ENCODE measurements at regions not wholly inside any gene's neighbourhood (a gene's known extent, or its start where the extent isn't known, plus 50 kb on each side); places are given as distances from the start of the nearest gene placed in this dataset.

DNA sequence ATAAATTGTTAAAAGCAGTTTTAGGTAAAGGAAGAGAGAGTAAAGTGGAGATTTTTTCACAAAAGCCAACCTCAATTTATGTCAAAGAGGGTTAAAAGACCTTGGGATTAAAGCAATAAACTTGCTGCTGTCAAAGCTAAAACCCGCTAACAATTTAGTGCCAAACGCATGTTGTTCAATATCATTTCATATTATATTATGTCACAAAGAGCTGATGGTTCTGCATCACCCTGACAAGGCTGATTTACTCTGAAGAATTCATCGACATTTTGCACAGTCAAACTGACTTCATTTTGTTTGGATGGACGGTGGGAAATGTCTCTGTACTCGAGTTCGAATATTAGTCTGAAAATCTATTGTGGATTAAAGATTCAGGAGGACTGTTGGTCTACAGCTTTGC, 315.8 kb upstream of the TSHZ3 start:
- WGBS, 2 donors, result 70% methylated on average over 6 of the region's 6 CpGs
- no peaks in the 10 kb centered on the region for H3K27me3 ChIP-seq (ENCODE audit: control insufficient read depth in 1 of 2, insufficient read depth in 2 of 2, low read length in 2 of 2)

DNA sequence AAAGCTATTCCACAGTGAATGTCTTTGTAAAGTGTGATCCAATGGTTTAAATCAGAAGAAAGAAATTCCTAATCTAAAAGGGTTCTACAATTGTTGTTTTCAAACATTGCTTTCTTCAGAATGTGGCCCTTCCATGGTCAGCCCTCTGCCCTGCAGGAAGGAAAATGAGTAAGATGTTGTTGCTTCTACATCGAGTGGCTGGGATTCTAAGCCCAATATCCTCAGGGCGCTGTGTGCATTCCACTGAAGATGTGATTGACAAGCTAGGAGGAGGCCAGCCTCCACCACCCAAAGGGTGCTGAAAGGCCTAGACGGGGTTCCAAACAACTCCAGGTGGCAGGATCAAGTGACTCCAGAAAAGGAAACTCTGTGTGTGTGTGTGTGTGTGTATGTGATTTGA, 316.9 kb upstream of the TSHZ3 start:
- Histone ChIP-seq H3K36me3 (ENCODE audit: control insufficient read depth in 2 of 2, insufficient read depth in 2 of 2, low read length in 1 of 2) (no peaks in the 10 kb centered on the region), H3K4me3 (ENCODE audit: low read depth in 1 of 2, low read length in 2 of 2) (no peak overlapping the region), H3K27me3 (ENCODE audit: control insufficient read depth in 1 of 2, insufficient read depth in 2 of 2, low read length in 2 of 2) (no peaks in the 10 kb centered on the region), H3K27ac (ENCODE audit: low read depth in 2 of 2, low read length in 1 of 2) (no peak overlapping the region), H3K9me3 (ENCODE audit: control insufficient read depth in 2 of 2, insufficient read depth in 1 of 2, low read depth in 1 of 2, low read length in 1 of 2) (peaks cover 0 to 4% of the 10 kb centered on the region in 2 donors), H3K4me1 (ENCODE audit: control insufficient read depth in 2 of 2, insufficient read depth in 2 of 2, low read length in 1 of 2) (peaks cover 0 to 2% of the 10 kb centered on the region in 2 donors)
- 35 to 56% methylated on average over 3 of the region's 3 CpGs for WGBS, 2 donors

More for the DNA sequence above, 315.8 kb upstream of the TSHZ3 start:
- H3K36me3 ChIP-seq (ENCODE audit: control insufficient read depth in 2 of 2, insufficient read depth in 2 of 2, low read length in 1 of 2), result no peaks in the 10 kb centered on the region
- peaks cover 0 to 4% of the 10 kb centered on the region in 2 donors for H3K9me3 ChIP-seq (ENCODE audit: control insufficient read depth in 2 of 2, insufficient read depth in 1 of 2, low read depth in 1 of 2, low read length in 1 of 2)
- H3K4me1 ChIP-seq (ENCODE audit: control insufficient read depth in 2 of 2, insufficient read depth in 2 of 2, low read length in 1 of 2), result no peaks in the 10 kb centered on the region
- no peak overlapping the region for H3K27ac ChIP-seq (ENCODE audit: low read depth in 2 of 2, low read length in 1 of 2)
- no peak overlapping the region for H3K4me3 ChIP-seq (ENCODE audit: low read depth in 1 of 2, low read length in 2 of 2)

DNA sequence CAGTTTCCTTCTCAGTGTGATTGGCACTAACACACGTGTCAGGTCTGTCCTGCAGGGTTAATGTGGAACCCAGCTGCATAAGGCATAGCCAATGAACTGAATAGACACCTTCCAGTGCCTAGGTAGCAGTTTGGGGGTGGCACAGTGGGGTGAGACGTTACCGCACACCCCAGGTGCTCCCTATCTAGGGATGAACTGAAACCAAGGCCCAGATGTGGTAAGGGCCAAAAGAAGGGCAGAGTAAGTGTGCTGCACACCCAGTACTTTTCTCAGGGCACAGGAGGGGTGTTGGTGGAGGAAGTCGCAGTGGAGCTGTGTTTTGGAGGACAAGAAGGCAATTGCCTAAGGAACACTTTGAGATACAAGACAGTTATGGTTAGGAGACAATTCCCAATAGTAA, 317.9 kb upstream of the TSHZ3 start:
- no peak overlapping the region for H3K4me3 ChIP-seq (ENCODE audit: low read depth in 1 of 2, low read length in 2 of 2)

DNA sequence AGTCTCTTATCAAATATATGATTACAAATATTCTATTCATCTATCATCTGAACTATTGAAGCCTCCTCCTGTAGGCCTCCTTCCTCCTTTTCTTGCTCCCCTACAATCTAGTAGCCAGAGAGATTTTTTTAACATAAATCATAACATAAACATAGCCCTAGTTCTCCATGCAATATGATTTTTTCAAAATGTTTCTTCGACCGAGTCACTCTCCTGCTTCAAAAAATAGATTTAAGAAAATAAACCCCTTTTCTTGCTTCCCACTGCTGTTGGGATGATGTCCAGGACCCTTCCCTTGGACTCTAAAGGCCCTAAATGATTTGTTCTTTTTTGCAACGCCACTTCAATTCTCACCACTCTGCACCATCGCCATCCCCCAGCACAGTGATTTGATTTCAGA, 319.7 kb upstream of the TSHZ3 start:
- Histone ChIP-seq H3K27ac (ENCODE audit: low read depth in 2 of 2, low read length in 1 of 2) (no peak overlapping the region), H3K4me1 (ENCODE audit: control insufficient read depth in 2 of 2, insufficient read depth in 2 of 2, low read length in 1 of 2) (peaks cover 0 to 5% of the 10 kb centered on the region in 2 donors), H3K4me3 (ENCODE audit: low read depth in 1 of 2, low read length in 2 of 2) (no peak overlapping the region), H3K9me3 (ENCODE audit: control insufficient read depth in 2 of 2, insufficient read depth in 1 of 2, low read depth in 1 of 2, low read length in 1 of 2) (peaks cover 0 to 8% of the 10 kb centered on the region in 2 donors), H3K27me3 (ENCODE audit: control insufficient read depth in 1 of 2, insufficient read depth in 2 of 2, low read length in 2 of 2) (no peaks in the 10 kb centered on the region), H3K36me3 (ENCODE audit: control insufficient read depth in 2 of 2, insufficient read depth in 2 of 2, low read length in 1 of 2) (no peaks in the 10 kb centered on the region)
- WGBS, 2 donors, result 82 to 85% methylated on average over 4 of the region's 4 CpGs

More for the DNA sequence above, 317.9 kb upstream of the TSHZ3 start:
- Histone ChIP-seq H3K36me3 (ENCODE audit: control insufficient read depth in 2 of 2, insufficient read depth in 2 of 2, low read length in 1 of 2) (no peaks in the 10 kb centered on the region), H3K4me1 (ENCODE audit: control insufficient read depth in 2 of 2, insufficient read depth in 2 of 2, low read length in 1 of 2) (peaks cover 0 to 5% of the 10 kb centered on the region in 2 donors), H3K9me3 (ENCODE audit: control insufficient read depth in 2 of 2, insufficient read depth in 1 of 2, low read depth in 1 of 2, low read length in 1 of 2) (peaks cover 0 to 8% of the 10 kb centered on the region in 2 donors), H3K27ac (ENCODE audit: low read depth in 2 of 2, low read length in 1 of 2) (no peak overlapping the region), H3K27me3 (ENCODE audit: control insufficient read depth in 1 of 2, insufficient read depth in 2 of 2, low read length in 2 of 2) (no peaks in the 10 kb centered on the region)
- WGBS, 2 donors, result 81 to 89% methylated on average over 4 of the region's 4 CpGs

DNA sequence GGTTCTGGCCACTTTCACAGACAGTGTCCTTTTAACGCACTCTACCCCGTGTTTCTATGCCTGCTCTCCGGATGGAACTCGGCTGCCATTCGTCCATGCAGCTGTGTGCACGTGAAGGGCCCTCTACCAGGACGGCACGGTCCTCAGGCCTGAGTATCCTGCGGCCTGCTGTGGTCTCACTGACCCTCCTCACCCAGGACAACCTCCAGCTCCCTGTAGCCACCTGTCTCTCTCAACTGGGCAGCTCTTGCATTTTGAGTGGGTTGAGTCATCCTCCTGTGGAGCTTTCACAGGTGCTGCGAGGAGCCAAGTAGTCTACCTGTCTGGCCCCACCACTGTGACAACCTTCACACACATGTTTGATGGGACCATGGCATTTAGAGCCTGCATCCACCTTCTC, 321.7 kb upstream of the TSHZ3 start:
- Histone ChIP-seq H3K27ac (ENCODE audit: low read depth in 2 of 2, low read length in 1 of 2) (no peak overlapping the region), H3K36me3 (ENCODE audit: control insufficient read depth in 2 of 2, insufficient read depth in 2 of 2, low read length in 1 of 2) (no peaks in the 10 kb centered on the region), H3K27me3 (ENCODE audit: control insufficient read depth in 1 of 2, insufficient read depth in 2 of 2, low read length in 2 of 2) (no peaks in the 10 kb centered on the region), H3K4me1 (ENCODE audit: control insufficient read depth in 2 of 2, insufficient read depth in 2 of 2, low read length in 1 of 2) (peaks cover 0 to 5% of the 10 kb centered on the region in 2 donors), H3K4me3 (ENCODE audit: low read depth in 1 of 2, low read length in 2 of 2) (no peak overlapping the region), H3K9me3 (ENCODE audit: control insufficient read depth in 2 of 2, insufficient read depth in 1 of 2, low read depth in 1 of 2, low read length in 1 of 2) (peaks cover 0 to 8% of the 10 kb centered on the region in 2 donors)
- 86 to 90% methylated on average over 10 of the region's 10 CpGs for WGBS, 2 donors

DNA sequence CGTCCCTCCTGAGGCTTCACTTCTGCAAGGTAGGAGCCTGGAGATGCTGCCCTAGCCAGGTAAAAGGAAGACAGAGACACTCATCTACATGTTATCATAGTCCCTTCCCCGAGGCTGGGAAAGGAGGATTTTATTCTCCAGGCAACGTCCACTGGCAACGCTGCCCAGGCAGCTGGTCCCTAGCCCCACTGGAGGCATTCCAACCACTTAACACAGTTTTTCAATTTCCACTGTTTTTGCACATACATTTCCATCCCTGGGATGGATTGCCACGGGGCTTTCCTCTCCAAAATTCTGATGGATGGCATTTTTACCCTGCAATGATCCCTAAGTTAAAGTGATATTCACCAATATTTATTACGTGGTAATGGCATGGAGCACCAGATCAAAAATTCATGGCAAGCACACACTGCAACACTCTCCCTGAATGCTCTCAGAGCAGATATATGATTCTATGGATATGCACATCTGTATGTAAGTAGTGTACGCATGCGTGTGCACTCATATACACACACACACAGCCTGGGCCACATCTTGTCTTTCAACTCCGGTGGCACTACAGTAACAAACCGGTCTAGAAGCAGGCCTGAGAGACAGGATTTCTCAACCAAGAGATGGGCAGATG, 322.3 kb upstream of the TSHZ3 start:
- no peaks in the 10 kb centered on the region for H3K27me3 ChIP-seq (ENCODE audit: control insufficient read depth in 1 of 2, insufficient read depth in 2 of 2, low read length in 2 of 2)

DNA sequence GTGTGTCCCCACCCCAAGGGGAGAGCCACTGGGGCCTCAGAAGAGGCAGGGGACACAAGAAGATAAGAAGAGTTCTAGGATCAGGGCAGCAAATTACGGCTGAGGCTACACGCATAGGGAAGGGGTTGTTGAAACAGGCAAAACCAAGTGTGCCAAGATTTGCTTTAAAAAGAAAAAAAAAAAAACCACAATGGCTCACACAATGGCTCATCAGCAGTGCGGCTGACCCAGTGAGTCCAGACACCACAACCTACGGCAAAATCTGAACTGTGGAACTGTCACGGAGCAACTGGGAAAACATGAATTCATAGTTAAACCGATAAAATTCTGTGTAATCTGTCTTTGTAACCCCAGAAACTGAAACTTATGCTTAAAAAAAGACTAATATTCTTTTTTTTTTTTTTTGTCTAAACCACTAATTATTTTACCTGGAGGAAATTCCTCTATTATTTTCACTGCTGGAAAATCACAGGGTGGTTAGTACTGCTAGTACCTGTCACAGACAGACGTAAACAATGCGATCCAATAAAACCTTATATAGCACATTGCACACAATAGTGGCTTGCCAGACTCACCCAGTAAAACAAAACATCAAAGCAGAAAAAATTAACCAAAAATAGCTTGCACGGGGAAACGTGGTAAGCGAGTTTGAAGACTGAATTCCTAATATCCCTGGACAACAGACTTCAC, 325.4 kb upstream of the TSHZ3 start:
- H3K27me3 ChIP-seq (ENCODE audit: control insufficient read depth in 1 of 2, insufficient read depth in 2 of 2, low read length in 2 of 2), result no peaks in the 10 kb centered on the region
- H3K27ac ChIP-seq (ENCODE audit: low read depth in 2 of 2, low read length in 1 of 2), result no peak overlapping the region
- WGBS, 2 donors, result 44 to 51% methylated on average over 11 of the region's 11 CpGs
- H3K36me3 ChIP-seq (ENCODE audit: control insufficient read depth in 2 of 2, insufficient read depth in 2 of 2, low read length in 1 of 2), result no peaks in the 10 kb centered on the region
- peaks cover 0 to 5% of the 10 kb centered on the region in 2 donors for H3K4me1 ChIP-seq (ENCODE audit: control insufficient read depth in 2 of 2, insufficient read depth in 2 of 2, low read length in 1 of 2)
- no peak overlapping the region for H3K4me3 ChIP-seq (ENCODE audit: low read depth in 1 of 2, low read length in 2 of 2)
- peaks cover 0 to 4% of the 10 kb centered on the region in 2 donors for H3K9me3 ChIP-seq (ENCODE audit: control insufficient read depth in 2 of 2, insufficient read depth in 1 of 2, low read depth in 1 of 2, low read length in 1 of 2)

More for the DNA sequence above, 322.3 kb upstream of the TSHZ3 start:
- H3K9me3 ChIP-seq (ENCODE audit: control insufficient read depth in 2 of 2, insufficient read depth in 1 of 2, low read depth in 1 of 2, low read length in 1 of 2), result peaks cover 0 to 8% of the 10 kb centered on the region in 2 donors
- H3K27ac ChIP-seq (ENCODE audit: low read depth in 2 of 2, low read length in 1 of 2), result no peak overlapping the region
- no peak overlapping the region for H3K4me3 ChIP-seq (ENCODE audit: low read depth in 1 of 2, low read length in 2 of 2)
- 80 to 82% methylated on average over 10 of the region's 10 CpGs for WGBS, 2 donors
- H3K4me1 ChIP-seq (ENCODE audit: control insufficient read depth in 2 of 2, insufficient read depth in 2 of 2, low read length in 1 of 2), result peaks cover 0 to 5% of the 10 kb centered on the region in 2 donors
- no peaks in the 10 kb centered on the region for H3K36me3 ChIP-seq (ENCODE audit: control insufficient read depth in 2 of 2, insufficient read depth in 2 of 2, low read length in 1 of 2)

DNA sequence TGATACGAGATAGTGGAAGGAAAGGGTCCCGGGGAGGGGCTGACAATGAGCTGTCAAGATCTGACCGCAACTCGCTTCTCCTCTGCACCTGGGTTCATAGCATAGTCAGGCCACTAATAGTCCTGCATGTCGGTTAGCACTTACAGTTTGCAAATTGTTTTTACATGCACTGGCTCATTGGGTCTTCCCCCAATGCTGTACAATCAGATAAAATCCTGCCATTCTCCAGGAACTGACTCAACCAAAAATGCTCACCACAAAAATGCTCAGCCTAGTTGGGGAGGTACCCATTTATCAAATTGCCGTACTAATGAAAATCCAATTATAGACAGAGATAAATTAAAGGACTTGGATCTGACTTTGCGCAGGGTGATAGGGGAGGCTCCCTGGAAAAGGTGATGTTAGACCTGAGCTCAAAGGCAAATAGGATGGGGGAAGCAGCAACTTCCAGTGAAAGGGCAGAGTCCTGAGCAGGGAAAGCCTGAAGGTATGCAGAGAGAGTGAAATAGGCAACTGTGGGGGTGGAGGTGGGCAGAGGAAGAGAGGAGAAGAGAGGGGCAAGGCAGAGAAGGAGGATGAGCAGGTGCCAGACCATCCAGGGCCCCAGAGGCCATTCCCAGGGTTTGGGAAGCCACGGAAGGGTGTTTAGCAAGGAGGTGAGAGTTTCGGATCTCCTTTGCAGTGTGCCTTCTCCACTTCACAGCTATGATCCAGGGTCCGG, 326.1 kb upstream of the TSHZ3 start:
- Histone ChIP-seq H3K9me3 (ENCODE audit: control insufficient read depth in 2 of 2, insufficient read depth in 1 of 2, low read depth in 1 of 2, low read length in 1 of 2) (peaks cover 0 to 4% of the 10 kb centered on the region in 2 donors), H3K4me1 (ENCODE audit: control insufficient read depth in 2 of 2, insufficient read depth in 2 of 2, low read length in 1 of 2) (peaks cover 0 to 5% of the 10 kb centered on the region in 2 donors), H3K4me3 (ENCODE audit: low read depth in 1 of 2, low read length in 2 of 2) (no peak overlapping the region), H3K36me3 (ENCODE audit: control insufficient read depth in 2 of 2, insufficient read depth in 2 of 2, low read length in 1 of 2) (no peaks in the 10 kb centered on the region), H3K27ac (ENCODE audit: low read depth in 2 of 2, low read length in 1 of 2) (no peak overlapping the region), H3K27me3 (ENCODE audit: control insufficient read depth in 1 of 2, insufficient read depth in 2 of 2, low read length in 2 of 2) (no peaks in the 10 kb centered on the region)
- 72 to 79% methylated on average over 10 of the region's 10 CpGs for WGBS, 2 donors

DNA sequence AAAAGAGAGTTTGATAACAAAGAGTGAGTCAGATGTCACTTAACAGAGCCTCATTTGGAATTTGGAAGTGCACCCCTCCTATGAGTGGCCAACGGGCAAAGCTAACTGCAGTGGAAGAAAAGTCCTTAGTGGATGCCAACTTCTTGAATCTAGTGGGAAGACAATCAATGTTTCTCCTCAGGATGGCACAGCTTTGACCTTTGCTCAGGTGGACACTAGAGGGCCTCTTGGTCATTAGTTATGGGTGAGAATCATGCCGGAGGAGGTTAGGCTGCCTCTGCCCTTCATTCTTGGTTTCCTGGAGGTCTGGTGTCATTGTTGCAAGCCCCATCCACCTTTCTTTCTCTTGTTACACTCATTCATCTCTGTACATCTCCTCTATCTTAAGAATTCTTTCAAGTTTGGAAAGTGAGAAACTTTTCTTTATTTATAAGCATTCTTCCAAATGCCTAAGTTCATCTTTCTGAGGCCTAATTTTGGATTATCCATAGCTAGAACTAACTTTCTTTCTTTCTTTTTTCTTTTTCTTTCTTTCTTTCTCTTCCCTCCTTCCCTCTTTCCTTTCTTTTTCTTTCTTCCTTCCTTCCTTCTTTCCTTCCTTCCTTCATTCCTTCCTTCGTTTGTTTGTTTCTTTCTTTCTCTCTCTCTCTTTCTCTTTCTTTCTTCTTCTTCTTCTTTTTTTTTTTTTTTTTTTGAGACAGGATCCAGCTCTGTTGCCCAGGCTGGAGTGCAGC, 327.2 kb upstream of the TSHZ3 start:
- no peaks in the 10 kb centered on the region for H3K27me3 ChIP-seq (ENCODE audit: control insufficient read depth in 1 of 2, insufficient read depth in 2 of 2, low read length in 2 of 2)
- H3K27ac ChIP-seq (ENCODE audit: low read depth in 2 of 2, low read length in 1 of 2), result no peak overlapping the region
- no peaks in the 10 kb centered on the region for H3K4me1 ChIP-seq (ENCODE audit: control insufficient read depth in 2 of 2, insufficient read depth in 2 of 2, low read length in 1 of 2)
- peaks cover 0 to 2% of the 10 kb centered on the region in 2 donors for H3K9me3 ChIP-seq (ENCODE audit: control insufficient read depth in 2 of 2, insufficient read depth in 1 of 2, low read depth in 1 of 2, low read length in 1 of 2)
- no peaks in the 10 kb centered on the region for H3K36me3 ChIP-seq (ENCODE audit: control insufficient read depth in 2 of 2, insufficient read depth in 2 of 2, low read length in 1 of 2)
- H3K4me3 ChIP-seq (ENCODE audit: low read depth in 1 of 2, low read length in 2 of 2), result no peak overlapping the region
- 46 to 61% methylated on average over 3 of the region's 3 CpGs for WGBS, 2 donors
